ENCODE measurements at regions not wholly inside any gene's neighbourhood (a gene's known extent, or its start where the extent isn't known, plus 50 kb on each side); places are given as distances from the start of the nearest gene placed in this dataset.

- no peak for TF ChIP-seq CTCF (IDR thresholded peaks at IDR 0.05; ENCODE audit: partially characterized antibody, unreplicated experiment)
- no peaks in the 10 kb centered on the region for H3K27me3 Mint-ChIP-seq (ENCODE audit: unreplicated experiment)
- no peak for DNase-seq
- H3K4me3 Mint-ChIP-seq (ENCODE audit: unreplicated experiment): no peak overlapping the region
- H3K9me3 Mint-ChIP-seq (ENCODE audit: unreplicated experiment): peaks cover 2% of the 10 kb centered on the region
- no peaks in the 10 kb centered on the region for H3K36me3 Mint-ChIP-seq (ENCODE audit: unreplicated experiment)
- H3K4me1 Mint-ChIP-seq (ENCODE audit: low read depth, unreplicated experiment): peaks cover 3% of the 10 kb centered on the region
- no peak overlapping the region for H3K27ac Mint-ChIP-seq (ENCODE audit: unreplicated experiment)
These were observed 105.6 kb upstream of the CPEB2 start for GRCh38 chr4:14896656-14897175.

GRCh38 chr4:14897217-14897616 is 105.1 kb upstream of the CPEB2 start:
- DNase-seq: no peak
- Mint-ChIP-seq H3K27ac (ENCODE audit: unreplicated experiment) (no peak overlapping the region), H3K9me3 (ENCODE audit: unreplicated experiment) (peaks cover 2% of the 10 kb centered on the region), H3K4me1 (ENCODE audit: low read depth, unreplicated experiment) (peaks cover 3% of the 10 kb centered on the region), H3K4me3 (ENCODE audit: unreplicated experiment) (no peak overlapping the region), H3K36me3 (ENCODE audit: unreplicated experiment) (no peaks in the 10 kb centered on the region), H3K27me3 (ENCODE audit: unreplicated experiment) (peaks cover 2% of the 10 kb centered on the region)
- no peak for TF ChIP-seq CTCF (IDR thresholded peaks at IDR 0.05; ENCODE audit: partially characterized antibody, unreplicated experiment)

GRCh38 chr4:14898989-14899388 is 103.3 kb upstream of the CPEB2 start:
- Mint-ChIP-seq H3K4me3 (ENCODE audit: unreplicated experiment) (no peak overlapping the region), H3K36me3 (ENCODE audit: unreplicated experiment) (no peaks in the 10 kb centered on the region), H3K9me3 (ENCODE audit: unreplicated experiment) (no peaks in the 10 kb centered on the region), H3K4me1 (ENCODE audit: low read depth, unreplicated experiment) (peaks cover 3% of the 10 kb centered on the region), H3K27ac (ENCODE audit: unreplicated experiment) (no peak overlapping the region), H3K27me3 (ENCODE audit: unreplicated experiment) (peaks cover 2% of the 10 kb centered on the region)
- no peak for DNase-seq
- no peak for TF ChIP-seq CTCF (IDR thresholded peaks at IDR 0.05; ENCODE audit: partially characterized antibody, unreplicated experiment)

GRCh38 chr4:14902342-14902741 is 99.9 kb upstream of the CPEB2 start:
- Mint-ChIP-seq H3K36me3 (ENCODE audit: unreplicated experiment) (no peaks in the 10 kb centered on the region), H3K9me3 (ENCODE audit: unreplicated experiment) (no peaks in the 10 kb centered on the region), H3K4me3 (ENCODE audit: unreplicated experiment) (no peak overlapping the region), H3K27ac (ENCODE audit: unreplicated experiment) (no peak overlapping the region), H3K4me1 (ENCODE audit: low read depth, unreplicated experiment) (peaks cover 3% of the 10 kb centered on the region), H3K27me3 (ENCODE audit: unreplicated experiment) (peaks cover 2% of the 10 kb centered on the region)
- DNase-seq: no peak
- no peak for TF ChIP-seq CTCF (IDR thresholded peaks at IDR 0.05; ENCODE audit: partially characterized antibody, unreplicated experiment)

- no peak for DNase-seq
- no peak overlapping the region for H3K27ac Mint-ChIP-seq (ENCODE audit: unreplicated experiment)
- no peaks in the 10 kb centered on the region for H3K9me3 Mint-ChIP-seq (ENCODE audit: unreplicated experiment)
- no peak overlapping the region for H3K4me3 Mint-ChIP-seq (ENCODE audit: unreplicated experiment)
- no peaks in the 10 kb centered on the region for H3K36me3 Mint-ChIP-seq (ENCODE audit: unreplicated experiment)
- peaks cover 2% of the 10 kb centered on the region for H3K27me3 Mint-ChIP-seq (ENCODE audit: unreplicated experiment)
- H3K4me1 Mint-ChIP-seq (ENCODE audit: low read depth, unreplicated experiment): no peaks in the 10 kb centered on the region
- TF ChIP-seq CTCF (IDR thresholded peaks at IDR 0.05; ENCODE audit: partially characterized antibody, unreplicated experiment): no peak
These were observed 99.0 kb upstream of the CPEB2 start for GRCh38 chr4:14903321-14903720.

Measured in glutamatergic neuron (in vitro differentiated cells).